DOHH2 (cell line): ENCODE measurements at regions not wholly inside any gene's neighbourhood (a gene's known extent, or its start where the extent isn't known, plus 50 kb on each side); places are given as distances from the start of the nearest gene placed in this dataset.
"Not testable (repeated sequence)": the region's sequence is repeated elsewhere in the genome, so short reads cannot be mapped to it uniquely, and the experiment has no call there.

ENCODE experiments used
- H3F3A ChIP-seq: fragments of 200-600 bp; sonication (generic), shearing (Covaris generic); 2 replicates; pipeline ENCODE4 v1.6.0; 2016; ENCODE audit warnings: antibody characterized with exemption, mild to moderate bottlenecking; ENCODE audit not compliant: control insufficient read depth, insufficient read depth
- H3K27ac ChIP-seq: fragments of 200-600 bp; sonication (generic); 2 replicates; pipeline ENCODE4 v1.5.1; 2014; ENCODE audit warnings: low read depth, mild to moderate bottlenecking, low read length, moderate library complexity
- H3K27me3 ChIP-seq: fragments of 200-600 bp; sonication (generic); 2 replicates; pipeline ENCODE4 v1.6.1; 2014; ENCODE audit warnings: mild to moderate bottlenecking, low read length, mixed read lengths; ENCODE audit not compliant: control insufficient read depth
- H3K36me3 ChIP-seq: fragments of 200-600 bp; sonication (generic); 2 replicates; pipeline ENCODE4 v1.6.1; 2014; ENCODE audit warnings: mild to moderate bottlenecking, low read length, moderate library complexity, mixed read lengths; ENCODE audit not compliant: control insufficient read depth
- H3K4me1 ChIP-seq: fragments of 200-600 bp; sonication (generic); 2 replicates; pipeline ENCODE4 v1.6.1; 2014; ENCODE audit warnings: mild to moderate bottlenecking, low read length, mixed read lengths; ENCODE audit not compliant: control insufficient read depth
- H3K4me2 ChIP-seq: fragments of 200-600 bp; sonication (generic); 2 replicates; pipeline ENCODE4 v1.6.0; 2014; ENCODE audit warnings: mild to moderate bottlenecking, low read length, moderate library complexity
- H3K4me3 ChIP-seq: fragments of 200-600 bp; sonication (generic); 2 replicates; pipeline ENCODE4 v1.5.1; 2014; ENCODE audit warnings: mild to moderate bottlenecking, low read length, mixed read lengths
- H3K79me2 ChIP-seq: fragments of 200-600 bp; sonication (generic); 2 replicates; pipeline ENCODE4 v1.6.1; 2014; ENCODE audit warnings: mild to moderate bottlenecking, low read length, mixed read lengths; ENCODE audit not compliant: control insufficient read depth
- H3K9me2 ChIP-seq: fragments of 200-600 bp; sonication (generic); replicated peaks from 2 replicates; pipeline ENCODE4 v1.6.1; 2014; ENCODE audit warnings: mild to moderate bottlenecking, low read length, mixed read lengths; ENCODE audit not compliant: control insufficient read depth
- H3K9me3 ChIP-seq: fragments of 200-600 bp; sonication (generic); 2 replicates; pipeline ENCODE4 v1.6.1; 2014; ENCODE audit warnings: antibody characterized with exemption, low read length, mixed read lengths; ENCODE audit not compliant: control insufficient read depth, insufficient read depth
- H4K20me1 ChIP-seq: fragments of 200-600 bp; sonication (generic); 2 replicates; pipeline ENCODE4 v1.6.0; 2014; ENCODE audit warnings: low read depth, mild to moderate bottlenecking, antibody characterized with exemption, low read length, moderate library complexity; ENCODE audit not compliant: control insufficient read depth, insufficient read depth
- EZH2phosphoT487 ChIP-seq: fragments of 200-600 bp; sonication (generic); IDR thresholded peaks from 2 replicates; pipeline ENCODE4 v1.6.1; 2017; ENCODE audit warnings: borderline replicate concordance, mild to moderate bottlenecking, antibody characterized with exemption, low read length, moderate library complexity, mixed read lengths
- TF ChIP-seq, protein P1 (sequence below): fragments of 200-600 bp; sonication (generic); IDR thresholded peaks from one replicate; pipeline ENCODE4 v1.5.1; 2014; ENCODE audit warnings: antibody characterized with exemption, mild to moderate bottlenecking, low read depth, low read length; ENCODE audit not compliant: poor library complexity, severe bottlenecking

GRCh38 chr2:6139916-6140315, 447.7 kb downstream of the SOX11 start:
- no peaks in the 10 kb centered on the region for H3K79me2 ChIP-seq
- H3F3A ChIP-seq: no peaks in the 10 kb centered on the region
- TF ChIP-seq EZH2phosphoT487: no peak
- TF ChIP-seq, protein P1, sequence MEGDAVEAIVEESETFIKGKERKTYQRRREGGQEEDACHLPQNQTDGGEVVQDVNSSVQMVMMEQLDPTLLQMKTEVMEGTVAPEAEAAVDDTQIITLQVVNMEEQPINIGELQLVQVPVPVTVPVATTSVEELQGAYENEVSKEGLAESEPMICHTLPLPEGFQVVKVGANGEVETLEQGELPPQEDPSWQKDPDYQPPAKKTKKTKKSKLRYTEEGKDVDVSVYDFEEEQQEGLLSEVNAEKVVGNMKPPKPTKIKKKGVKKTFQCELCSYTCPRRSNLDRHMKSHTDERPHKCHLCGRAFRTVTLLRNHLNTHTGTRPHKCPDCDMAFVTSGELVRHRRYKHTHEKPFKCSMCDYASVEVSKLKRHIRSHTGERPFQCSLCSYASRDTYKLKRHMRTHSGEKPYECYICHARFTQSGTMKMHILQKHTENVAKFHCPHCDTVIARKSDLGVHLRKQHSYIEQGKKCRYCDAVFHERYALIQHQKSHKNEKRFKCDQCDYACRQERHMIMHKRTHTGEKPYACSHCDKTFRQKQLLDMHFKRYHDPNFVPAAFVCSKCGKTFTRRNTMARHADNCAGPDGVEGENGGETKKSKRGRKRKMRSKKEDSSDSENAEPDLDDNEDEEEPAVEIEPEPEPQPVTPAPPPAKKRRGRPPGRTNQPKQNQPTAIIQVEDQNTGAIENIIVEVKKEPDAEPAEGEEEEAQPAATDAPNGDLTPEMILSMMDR: no peak
- H3K36me3 ChIP-seq: no peaks in the 10 kb centered on the region
- 0 out of 2 replicates have a peak, but pooled peaks cover 7% of the 10 kb centered on the region for H3K9me3 ChIP-seq
- H3K4me2 ChIP-seq: no peak overlapping the region
- H3K4me1 ChIP-seq: peaks cover 12% of the 10 kb centered on the region
- H3K27ac ChIP-seq: no peak overlapping the region
- no peaks in the 10 kb centered on the region for H4K20me1 ChIP-seq
- no peaks in the 10 kb centered on the region for H3K9me2 ChIP-seq
- H3K4me3 ChIP-seq: no peak overlapping the region
- no peaks in the 10 kb centered on the region for H3K27me3 ChIP-seq

DNA sequence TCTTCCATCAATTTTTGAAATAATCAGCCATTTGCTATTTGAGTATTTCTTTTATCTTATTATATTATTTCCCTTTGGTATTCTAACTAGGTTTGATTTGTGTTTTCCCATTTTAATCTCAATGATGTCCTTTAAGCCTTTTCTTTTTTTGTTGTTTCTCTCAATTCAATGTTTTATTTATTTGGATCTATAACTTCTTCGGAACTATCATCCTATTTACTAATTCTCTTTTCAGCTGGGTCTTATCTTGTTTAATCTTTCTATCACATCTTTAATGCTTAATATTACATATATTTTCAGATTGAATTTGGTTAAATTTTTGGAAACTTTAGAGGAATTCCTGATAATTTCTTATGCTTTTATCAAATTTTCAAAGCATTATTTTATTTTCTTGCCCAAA, 448.3 kb downstream of the SOX11 start:
- no peaks in the 10 kb centered on the region for H3K27me3 ChIP-seq
- 0 out of 2 replicates have a peak, but pooled peaks cover 7% of the 10 kb centered on the region for H3K9me3 ChIP-seq
- no peak overlapping the region for H3K4me2 ChIP-seq
- H3K4me3 ChIP-seq: no peak overlapping the region
- TF ChIP-seq, protein P1: no peak
- TF ChIP-seq EZH2phosphoT487: no peak
- H3F3A ChIP-seq: no peaks in the 10 kb centered on the region
- no peaks in the 10 kb centered on the region for H3K36me3 ChIP-seq
- peaks cover 12% of the 10 kb centered on the region for H3K4me1 ChIP-seq
- H3K79me2 ChIP-seq: no peaks in the 10 kb centered on the region
- H4K20me1 ChIP-seq: no peaks in the 10 kb centered on the region
- no peak overlapping the region for H3K27ac ChIP-seq
- H3K9me2 ChIP-seq: no peaks in the 10 kb centered on the region

DNA sequence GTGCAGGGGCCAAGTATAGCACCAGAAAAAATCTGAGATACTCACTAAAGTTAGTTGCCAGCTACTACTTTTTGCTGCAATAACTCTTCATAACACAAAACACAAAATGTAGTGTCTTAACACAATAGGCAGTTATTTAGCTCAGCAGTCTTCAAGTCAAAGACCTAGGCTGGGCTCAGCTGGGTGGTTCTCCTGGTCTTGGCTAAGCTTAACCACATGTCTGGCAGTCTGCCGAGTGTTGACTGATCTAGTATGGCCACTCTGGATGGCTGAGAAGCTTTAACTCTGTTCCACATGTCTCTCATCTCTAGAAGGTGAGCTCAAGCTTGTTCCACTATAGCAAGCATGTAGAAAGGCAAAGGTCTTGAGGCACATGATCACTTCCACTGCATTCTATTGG, 451.6 kb downstream of the SOX11 start:
- TF ChIP-seq, protein P1: no peak
- no peak for TF ChIP-seq EZH2phosphoT487
- no peak overlapping the region for H3K4me2 ChIP-seq
- H3K27ac ChIP-seq: no peak overlapping the region
- H3K9me2 ChIP-seq: no peaks in the 10 kb centered on the region
- H3K4me3 ChIP-seq: no peak overlapping the region
- H3K27me3 ChIP-seq: no peaks in the 10 kb centered on the region
- no peaks in the 10 kb centered on the region for H4K20me1 ChIP-seq
- H3K4me1 ChIP-seq: peaks cover 12% of the 10 kb centered on the region
- H3K36me3 ChIP-seq: no peaks in the 10 kb centered on the region
- no peaks in the 10 kb centered on the region for H3K79me2 ChIP-seq
- 0 out of 2 replicates have a peak, but pooled peaks cover 7% of the 10 kb centered on the region for H3K9me3 ChIP-seq
- H3F3A ChIP-seq: no peaks in the 10 kb centered on the region

- H3K27ac ChIP-seq, H3K9me2 ChIP-seq, H3K79me2 ChIP-seq, H3K4me3 ChIP-seq, H3K4me2 ChIP-seq, H3K36me3 ChIP-seq, H3K9me3 ChIP-seq, H4K20me1 ChIP-seq, H3K27me3 ChIP-seq, H3F3A ChIP-seq: not testable (repeated sequence)
- peaks cover 12% of the 10 kb centered on the region for H3K4me1 ChIP-seq
Measured at GRCh38 chr2:6147215-6147614, 455.0 kb downstream of the SOX11 start.
